Sigmoid colon (tissue), 4 donors: ENCODE measurements at regions not wholly inside any gene's neighbourhood (a gene's known extent, or its start where the extent isn't known, plus 50 kb on each side); places are given as distances from the start of the nearest gene placed in this dataset.

Source experiments
- CTCF ChIP-seq, 4 experiments: fragments of 450-650 bp in 3 of 4; fragments of 200-600 bp in 1 of 4; IDR thresholded peaks; one replicate each; pipeline ENCODE4 v1.5.1; 2016 to 2019; ENCODE audit warnings: antibody characterized with exemption in 4 of 4, mild to moderate bottlenecking in 3 of 4, moderate library complexity in 2 of 4
- EP300 ChIP-seq, 4 donors: sonication (generic); formaldehyde crosslinking; IDR thresholded peaks; one replicate each; pipeline ENCODE4 v1.6.1; 2017; ENCODE audit warnings: antibody characterized with exemption in 4 of 4
- POLR2A ChIP-seq, 2 donors: fragments of 450-650 bp; IDR thresholded peaks; one replicate each; pipeline ENCODE4 v1.6.1; 2016; ENCODE audit warnings: antibody characterized with exemption in 2 of 2, mild to moderate bottlenecking in 2 of 2, moderate library complexity in 2 of 2
- POLR2AphosphoS5 ChIP-seq, 4 donors: sonication (generic); formaldehyde crosslinking; IDR thresholded peaks; one replicate each; pipeline ENCODE4 v1.6.1; 2017; ENCODE audit warnings: antibody characterized with exemption in 4 of 4

- TF ChIP-seq CTCF (IDR thresholded peaks at IDR 0.05), result no peak
- no peak for TF ChIP-seq EP300 (IDR thresholded peaks at IDR 0.05)
- no peak for TF ChIP-seq POLR2AphosphoS5 (IDR thresholded peaks at IDR 0.05)
- no peak for TF ChIP-seq POLR2A (IDR thresholded peaks at IDR 0.05)
Observed at GRCh38 chr7:112958775-112959174, 127.9 kb downstream of the GPR85 start.
